TTC549 (cell line): ENCODE measurements at regions not wholly inside any gene's neighbourhood (a gene's known extent, or its start where the extent isn't known, plus 50 kb on each side); places are given as distances from the start of the nearest gene placed in this dataset.
"Not testable (repeated sequence)": the region's sequence is repeated elsewhere in the genome, so short reads cannot be mapped to it uniquely, and the experiment has no call there.

Experiments
- FAIRE-seq: peaks from 2 replicates; lab custom pipeline; 2012; peaks lifted over from hg19 to GRCh38; lab: Jason Lieb, UNC

GRCh38 chr3:152667267-152667666 lies 167.7 kb upstream of the P2RY1 start:
- no peak for FAIRE-seq

- FAIRE-seq = no peak
These were observed 165.4 kb upstream of the P2RY1 start for GRCh38 chr3:152669560-152669959.

GRCh38 chr3:152671446-152672319 lies 163.2 kb upstream of the P2RY1 start:
- FAIRE-seq = no peak

- FAIRE-seq = no peak
These were observed 162.6 kb upstream of the P2RY1 start for GRCh38 chr3:152672320-152672649.

GRCh38 chr3:152676810-152677379 lies 158.0 kb upstream of the P2RY1 start:
- no peak for FAIRE-seq

GRCh38 chr3:152677491-152677890 lies 157.4 kb upstream of the P2RY1 start:
- FAIRE-seq = no peak

GRCh38 chr3:152682477-152682876 lies 152.5 kb upstream of the P2RY1 start:
- no peak for FAIRE-seq

GRCh38 chr3:152683521-152683999 lies 151.4 kb upstream of the P2RY1 start:
- no peak for FAIRE-seq

- FAIRE-seq = no peak
These were observed 150.7 kb upstream of the P2RY1 start for GRCh38 chr3:152684279-152684678.

GRCh38 chr3:152688313-152688712 lies 146.6 kb upstream of the P2RY1 start:
- no peak for FAIRE-seq

- not testable (repeated sequence) for FAIRE-seq
These were observed 142.6 kb upstream of the P2RY1 start for GRCh38 chr3:152692326-152692725.

- peak; percentile 99 for FAIRE-seq
These were observed 141.2 kb upstream of the P2RY1 start for GRCh38 chr3:152693521-152694250.

GRCh38 chr3:152695840-152696239 lies 139.1 kb upstream of the P2RY1 start:
- FAIRE-seq = no peak

GRCh38 chr3:152696962-152697361 lies 138.0 kb upstream of the P2RY1 start:
- no peak for FAIRE-seq

GRCh38 chr3:152703245-152703890 lies 131.6 kb upstream of the P2RY1 start:
- FAIRE-seq = no peak

GRCh38 chr3:152706991-152707713 lies 127.8 kb upstream of the P2RY1 start:
- no peak for FAIRE-seq

GRCh38 chr3:152709659-152710058 lies 125.3 kb upstream of the P2RY1 start:
- FAIRE-seq = no peak

- FAIRE-seq = no peak
These were observed 124.4 kb upstream of the P2RY1 start for GRCh38 chr3:152710549-152710948.

- no peak for FAIRE-seq
These were observed 120.9 kb upstream of the P2RY1 start for GRCh38 chr3:152713989-152714388.

GRCh38 chr3:152714507-152714906 lies 120.4 kb upstream of the P2RY1 start:
- FAIRE-seq = no peak

GRCh38 chr3:152717252-152717651 lies 117.7 kb upstream of the P2RY1 start:
- no peak for FAIRE-seq

GRCh38 chr3:152718810-152719209 lies 116.1 kb upstream of the P2RY1 start:
- no peak for FAIRE-seq
